Left ventricle myocardium inferior (tissue), 1 donor: ENCODE measurements at regions not wholly inside any gene's neighbourhood (a gene's known extent, or its start where the extent isn't known, plus 50 kb on each side); places are given as distances from the start of the nearest gene placed in this dataset.

Source experiments
- DNase-seq: peaks from one replicate; pipeline ENCODE4 v3.0.0-alpha.2; 2020
- H3K27ac ChIP-seq: fragments of 200-600 bp; replicated peaks from 2 replicates; pipeline ENCODE4 v1.8.0; 2021
- H3K27me3 ChIP-seq: fragments of 200-600 bp; 2 replicates; pipeline ENCODE4 v1.8.0; 2021; ENCODE audit warnings: low read depth
- H3K36me3 ChIP-seq: fragments of 200-600 bp; 2 replicates; pipeline ENCODE4 v1.8.0; 2021
- H3K4me1 ChIP-seq: fragments of 200-600 bp; 2 replicates; pipeline ENCODE4 v1.8.0; 2021
- H3K4me3 ChIP-seq: fragments of 200-600 bp; 2 replicates; pipeline ENCODE4 v1.8.0; 2021; ENCODE audit warnings: mild to moderate bottlenecking, moderate library complexity
- H3K9me3 ChIP-seq: fragments of 200-600 bp; replicated peaks from 2 replicates; pipeline ENCODE4 v1.8.0; 2021
- CTCF ChIP-seq: fragments of 200-600 bp; IDR thresholded peaks from 2 replicates; pipeline ENCODE4 v1.8.0; 2021; ENCODE audit warnings: antibody characterized with exemption, mild to moderate bottlenecking, borderline replicate concordance
- intact Hi-C: fragments of 100-400 bp; cut with micrococcal nuclease; formaldehyde crosslinking; loops from one replicate; pipeline ENCODE4 v1.11.0; 2022
- donor health status: DM: no; HTN: yes; CAD: no; lungs with severe emphysema.

- intact Hi-C loops = no loop called here
- no peak for TF ChIP-seq CTCF
- no peaks in the 10 kb centered on the region for H3K4me1 ChIP-seq
- no peaks in the 10 kb centered on the region for H3K27me3 ChIP-seq
- H3K4me3 ChIP-seq = no peak overlapping the region
- H3K36me3 ChIP-seq = no peaks in the 10 kb centered on the region
- DNase-seq = no peak
- no peak overlapping the region for H3K27ac ChIP-seq
- H3K9me3 ChIP-seq = no peaks in the 10 kb centered on the region
These were observed 569.1 kb downstream of the INHBA start for GRCh38 chr7:41133690-41134299.

DNA sequence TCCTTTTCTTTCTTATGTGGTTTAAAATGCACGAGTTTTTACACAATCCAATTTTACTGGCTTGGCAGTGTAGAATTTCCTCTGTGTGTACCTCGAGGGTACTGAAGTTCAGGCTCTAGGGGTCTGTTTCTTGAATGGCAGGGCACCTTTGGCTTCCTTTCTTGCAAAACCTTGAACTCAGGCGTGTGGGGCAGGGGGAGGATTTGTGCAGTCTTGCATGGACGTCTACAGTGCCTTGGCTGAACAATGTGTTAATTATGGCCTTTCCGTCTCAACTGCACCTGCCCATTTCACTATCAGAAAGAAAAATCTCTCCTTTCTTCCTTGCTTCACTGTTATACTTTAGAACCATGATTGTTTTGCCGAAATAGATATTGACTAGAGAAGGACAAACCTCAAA lies 570.9 kb downstream of the INHBA start:
- H3K36me3 ChIP-seq = no peaks in the 10 kb centered on the region
- H3K4me3 ChIP-seq = no peak overlapping the region
- H3K9me3 ChIP-seq = no peaks in the 10 kb centered on the region
- H3K4me1 ChIP-seq = no peaks in the 10 kb centered on the region
- H3K27ac ChIP-seq = no peak overlapping the region
- no peaks in the 10 kb centered on the region for H3K27me3 ChIP-seq
- intact Hi-C loops = no loop called here
- no peak for DNase-seq
- no peak for TF ChIP-seq CTCF

DNA sequence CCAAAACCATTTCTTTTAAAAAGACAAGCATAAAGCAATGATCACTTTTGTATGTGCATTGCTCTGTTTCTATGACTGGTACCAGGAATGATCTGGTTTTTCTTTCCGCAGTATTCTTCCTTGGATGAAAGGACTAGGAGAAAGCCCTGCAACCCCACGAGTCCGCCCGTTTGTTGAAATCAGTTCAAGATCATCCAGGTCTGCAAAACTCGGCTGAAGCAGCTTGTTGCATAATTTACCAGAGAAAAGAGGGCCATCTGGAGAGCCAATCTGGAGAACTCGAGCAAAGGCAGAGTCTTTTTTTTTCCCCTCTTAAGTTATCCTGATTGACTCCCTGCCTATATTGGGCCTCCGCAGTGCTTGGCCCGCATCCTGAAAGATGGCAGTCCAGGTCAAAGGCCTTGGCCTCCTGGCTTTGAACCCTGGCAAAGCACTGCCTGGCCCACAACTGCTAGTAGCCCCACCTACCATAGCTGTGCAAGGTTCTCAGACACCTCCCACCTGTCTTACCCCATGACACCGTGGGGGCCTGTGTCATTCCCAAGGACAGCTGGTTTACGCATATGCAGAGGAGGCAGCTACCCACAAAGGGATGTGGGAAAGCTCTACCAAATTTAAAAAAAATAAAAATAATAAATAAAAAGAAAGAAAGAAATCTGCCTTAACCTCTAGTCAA lies 572.2 kb downstream of the INHBA start:
- Histone ChIP-seq H3K4me3 (no peak overlapping the region), H3K36me3 (no peaks in the 10 kb centered on the region), H3K4me1 (no peaks in the 10 kb centered on the region), H3K9me3 (no peaks in the 10 kb centered on the region), H3K27ac (no peak overlapping the region), H3K27me3 (no peaks in the 10 kb centered on the region)
- no peak for DNase-seq
- no peak for TF ChIP-seq CTCF
- intact Hi-C loops = no loop called here

DNA sequence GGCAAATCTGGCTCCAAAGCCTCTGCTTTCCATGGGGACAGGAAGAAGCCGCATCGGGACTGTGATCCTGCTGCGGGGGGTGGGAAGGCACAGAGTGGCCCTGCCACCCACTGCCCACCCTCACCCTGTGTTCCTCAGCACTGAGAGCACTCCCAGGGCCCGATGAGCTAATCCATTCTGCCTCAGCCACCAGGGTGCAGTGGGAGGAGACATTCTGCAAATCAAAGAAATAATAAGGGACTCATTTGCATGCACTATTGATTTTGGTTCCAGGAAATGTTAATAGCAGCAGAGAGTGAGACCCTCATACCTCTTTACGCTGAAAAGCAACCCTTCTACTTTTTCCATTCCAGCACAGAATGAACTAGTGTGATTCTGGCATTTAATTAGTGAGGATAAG lies 572.8 kb downstream of the INHBA start:
- H3K4me1 ChIP-seq = no peaks in the 10 kb centered on the region
- H3K36me3 ChIP-seq = no peaks in the 10 kb centered on the region
- no peak overlapping the region for H3K27ac ChIP-seq
- no peaks in the 10 kb centered on the region for H3K9me3 ChIP-seq
- no peaks in the 10 kb centered on the region for H3K27me3 ChIP-seq
- TF ChIP-seq CTCF = no peak
- DNase-seq = no peak
- no peak overlapping the region for H3K4me3 ChIP-seq
- intact Hi-C loops = no loop called here

GRCh38 chr7:41125343-41125742 lies 577.5 kb downstream of the INHBA start:
- intact Hi-C loops = no loop called here
- no peaks in the 10 kb centered on the region for H3K27me3 ChIP-seq
- no peak for DNase-seq
- H3K4me3 ChIP-seq = no peak overlapping the region
- H3K36me3 ChIP-seq = no peaks in the 10 kb centered on the region
- no peaks in the 10 kb centered on the region for H3K9me3 ChIP-seq
- no peaks in the 10 kb centered on the region for H3K4me1 ChIP-seq
- no peak for TF ChIP-seq CTCF
- H3K27ac ChIP-seq = no peak overlapping the region
